Fibroblast of lung (primary cell): ENCODE measurements at regions not wholly inside any gene's neighbourhood (a gene's known extent, or its start where the extent isn't known, plus 50 kb on each side); places are given as distances from the start of the nearest gene placed in this dataset.

ENCODE experiments used
- CTCF ChIP-seq, 2 donors: IDR thresholded peaks in 1 of 2; conservative IDR thresholded peaks in 1 of 2; 1 replicate in 1 of 2; 2 replicates in 1 of 2; pipeline ENCODE4 v1.5.1; 2011 to 2012; ENCODE audit warnings: low read length in 2 of 2, control low read depth in 1 of 2, inconsistent platforms in 1 of 2, low read depth in 1 of 2, mild to moderate bottlenecking in 1 of 2
- EZH2 ChIP-seq: IDR thresholded peaks from 2 replicates; pipeline ENCODE4 v1.5.1; 2012; ENCODE audit warnings: low read length, control low read depth, mild to moderate bottlenecking; ENCODE audit errors: missing control alignments

- TF ChIP-seq CTCF (conservative IDR thresholded peaks at IDR 0.05 in 1 of 2, IDR thresholded peaks at IDR 0.05 in 1 of 2; ENCODE audit: low read depth in 1 of 2, low read length in 2 of 2) (no peak), EZH2 (no peak)
Observed at GRCh38 chr4:26088433-26088928, 174.5 kb downstream of the SMIM20 start.
